GM23338 (cell line): ENCODE measurements at regions not wholly inside any gene's neighbourhood (a gene's known extent, or its start where the extent isn't known, plus 50 kb on each side); places are given as distances from the start of the nearest gene placed in this dataset.

Source experiments
- ATAC-seq: fragments of 200-7000 bp; cut with Tn5 transposase; 3 replicates; pipeline ENCODE4 v1.9.1; 2020
- DNase-seq: peaks from one replicate; pipeline ENCODE4 v3.0.0-alpha.2; 2015; ENCODE audit warnings: low spot score
- H2AFZ ChIP-seq: fragments of 200-600 bp; sonication (generic); 2 replicates; pipeline ENCODE4 v1.8.0; 2016; ENCODE audit warnings: antibody characterized with exemption, mild to moderate bottlenecking, moderate library complexity
- H3F3A ChIP-seq: fragments of 200-600 bp; sonication (generic); replicated peaks from 2 replicates; pipeline ENCODE4 v1.8.0; 2017; ENCODE audit warnings: antibody characterized with exemption, mixed run types, low read depth
- H3K27ac ChIP-seq: fragments of 200-600 bp; sonication (generic); 2 replicates; pipeline ENCODE4 v1.6.1; 2016; ENCODE audit warnings: low read depth
- H3K27me3 ChIP-seq: fragments of 200-600 bp; sonication (generic); 2 replicates; pipeline ENCODE4 v1.8.0; 2016; ENCODE audit warnings: mild to moderate bottlenecking, mixed run types, moderate library complexity; ENCODE audit not compliant: insufficient read depth
- H3K36me3 ChIP-seq: fragments of 200-600 bp; sonication (generic); 2 replicates; pipeline ENCODE4 v1.8.0; 2016; ENCODE audit warnings: mild to moderate bottlenecking; ENCODE audit not compliant: insufficient read depth
- H3K4me1 ChIP-seq: fragments of 200-600 bp; sonication (generic); 2 replicates; pipeline ENCODE4 v1.8.0; 2016; ENCODE audit warnings: mild to moderate bottlenecking, moderate library complexity; ENCODE audit not compliant: insufficient read depth
- H3K4me2 ChIP-seq: fragments of 200-600 bp; sonication (generic); 2 replicates; pipeline ENCODE4 v1.7.1; 2017; ENCODE audit warnings: mixed run types
- H3K4me3 ChIP-seq: fragments of 200-600 bp; sonication (generic); 2 replicates; pipeline ENCODE4 v1.6.1; 2016; ENCODE audit warnings: mixed run types
- H3K79me2 ChIP-seq: fragments of 200-600 bp; sonication (generic); replicated peaks from 2 replicates; pipeline ENCODE4 v1.8.0; 2017; ENCODE audit warnings: mild to moderate bottlenecking; ENCODE audit not compliant: insufficient read depth
- H3K9me2 ChIP-seq: fragments of 200-600 bp; sonication (generic); 2 replicates; pipeline ENCODE4 v1.8.0; 2017; ENCODE audit not compliant: insufficient read depth
- H4K20me1 ChIP-seq: fragments of 200-600 bp; sonication (generic); replicated peaks from 2 replicates; pipeline ENCODE4 v1.8.0; 2017; ENCODE audit warnings: mild to moderate bottlenecking; ENCODE audit not compliant: insufficient read depth
- H3K27ac Mint-ChIP-seq: 2 replicates; pipeline ENCODE4 v1.8.0; 2020; ENCODE audit warnings: inconsistent platforms, mild to moderate bottlenecking, moderate library complexity, mixed read lengths
- H3K27me3 Mint-ChIP-seq: 3 replicates; pipeline ENCODE4 v1.8.0; 2022; ENCODE audit warnings: low read depth, mild to moderate bottlenecking, moderate library complexity, mixed read lengths, inconsistent platforms; ENCODE audit not compliant: insufficient read depth, poor library complexity
- H3K36me3 Mint-ChIP-seq: 3 replicates; pipeline ENCODE4 v1.8.0; 2021; ENCODE audit warnings: low read depth, mild to moderate bottlenecking, inconsistent platforms, moderate library complexity, mixed read lengths
- H3K4me1 Mint-ChIP-seq: 3 replicates; pipeline ENCODE4 v1.8.0; 2020; ENCODE audit warnings: mild to moderate bottlenecking, inconsistent platforms, mixed read lengths
- H3K4me3 Mint-ChIP-seq: 3 replicates; pipeline ENCODE4 v1.8.0; 2021; ENCODE audit warnings: moderate library complexity, mild to moderate bottlenecking, inconsistent platforms, mixed read lengths
- H3K9me3 Mint-ChIP-seq: 3 replicates; pipeline ENCODE4 v1.8.0; 2020; ENCODE audit warnings: moderate library complexity, mild to moderate bottlenecking, inconsistent platforms, mixed read lengths
- CREB1 ChIP-seq: fragments of 250-450 bp; sonication (Bioruptor Pico); IDR thresholded peaks from 2 replicates; pipeline ENCODE4 v1.5.0; 2020; ENCODE audit warnings: low read depth, mild to moderate bottlenecking, moderate library complexity
- ETS1 ChIP-seq: IDR thresholded peaks from 2 replicates; pipeline ENCODE4 v1.6.1; 2016; ENCODE audit warnings: antibody characterized with exemption
- EZH2 ChIP-seq: fragments of 200-600 bp; sonication (generic); IDR thresholded peaks from one replicate; pipeline ENCODE4 v1.8.0; 2017; ENCODE audit warnings: antibody characterized with exemption, mild to moderate bottlenecking, low read depth; ENCODE audit not compliant: unreplicated experiment
- EZH2phosphoT487 ChIP-seq: fragments of 200-600 bp; sonication (generic); IDR thresholded peaks from one replicate; pipeline ENCODE4 v1.8.1; 2018; ENCODE audit warnings: antibody characterized with exemption; ENCODE audit not compliant: unreplicated experiment
- JUNB ChIP-seq: IDR thresholded peaks from one replicate; pipeline ENCODE4 v1.6.1; 2016; ENCODE audit warnings: antibody characterized with exemption; ENCODE audit not compliant: unreplicated experiment
- NANOG ChIP-seq: IDR thresholded peaks from 2 replicates; pipeline ENCODE4 v1.6.1; 2016; ENCODE audit warnings: antibody characterized with exemption, borderline replicate concordance
- POLR2AphosphoS5 ChIP-seq: IDR thresholded peaks from 2 replicates; pipeline ENCODE4 v1.6.1; 2016; ENCODE audit warnings: antibody characterized with exemption, low read depth
- REST ChIP-seq: IDR thresholded peaks from one replicate; pipeline ENCODE4 v1.6.1; 2018; ENCODE audit warnings: antibody characterized with exemption; ENCODE audit not compliant: unreplicated experiment
- STAT1 ChIP-seq: IDR thresholded peaks from one replicate; pipeline ENCODE4 v1.6.1; 2016; ENCODE audit warnings: antibody characterized with exemption; ENCODE audit not compliant: unreplicated experiment
- ZNF114 ChIP-seq: fragments of 250-450 bp; sonication (Bioruptor Pico); IDR thresholded peaks from 2 replicates; pipeline ENCODE4 v1.5.0; 2020; ENCODE audit warnings: mild to moderate bottlenecking, moderate library complexity
- ZNF331 ChIP-seq: fragments of 250-450 bp; sonication (Bioruptor Pico); IDR thresholded peaks from 2 replicates; pipeline ENCODE4 v1.5.0; 2020; ENCODE audit warnings: low read depth, mild to moderate bottlenecking, moderate library complexity
- ZNF462 ChIP-seq: fragments of 250-450 bp; sonication (Bioruptor Pico); IDR thresholded peaks from 2 replicates; pipeline ENCODE4 v1.5.0; 2020; ENCODE audit warnings: mild to moderate bottlenecking, moderate library complexity
- TF ChIP-seq, protein P1 (sequence below), 2 experiments: fragments of 200-600 bp in 1 of 2; sonication (generic) in 1 of 2; conservative IDR thresholded peaks; 2 replicates each; pipeline versions ENCODE4 v1.5.1 to v1.6.1; 2016 to 2017; ENCODE audit warnings: antibody characterized with exemption in 2 of 2, low read depth in 2 of 2, mild to moderate bottlenecking in 2 of 2, moderate library complexity in 1 of 2

GRCh38 chr2:174666312-174666711, 68.7 kb upstream of the WIPF1 start:
- H3K9me3 Mint-ChIP-seq = peaks cover 6% of the 10 kb centered on the region
- Histone ChIP-seq H3K27ac (no peak overlapping the region), H3K36me3 (no peaks in the 10 kb centered on the region), H3F3A (no peaks in the 10 kb centered on the region), H3K4me2 (no peak overlapping the region), H3K27me3 (no peaks in the 10 kb centered on the region), H3K4me3 (no peak overlapping the region), H3K4me1 (peaks cover 21% of the 10 kb centered on the region), H4K20me1 (no peaks in the 10 kb centered on the region), H2AFZ (0 out of 2 replicates have a peak overlapping the region, but pooled peaks have one; percentile 87), H3K79me2 (no peaks in the 10 kb centered on the region), H3K9me2 (no peaks in the 10 kb centered on the region)
- peaks cover 6% of the 10 kb centered on the region; the same call in 2 of the 3 replicates for H3K36me3 Mint-ChIP-seq
- H3K4me1 Mint-ChIP-seq = peaks cover 25% of the 10 kb centered on the region
- TF ChIP-seq ZNF331 (CRISPR knock-in tag) = no peak
- no peak for TF ChIP-seq NANOG
- no peak for TF ChIP-seq STAT1
- TF ChIP-seq EZH2 = no peak
- no peak for TF ChIP-seq REST
- TF ChIP-seq, protein P1, sequence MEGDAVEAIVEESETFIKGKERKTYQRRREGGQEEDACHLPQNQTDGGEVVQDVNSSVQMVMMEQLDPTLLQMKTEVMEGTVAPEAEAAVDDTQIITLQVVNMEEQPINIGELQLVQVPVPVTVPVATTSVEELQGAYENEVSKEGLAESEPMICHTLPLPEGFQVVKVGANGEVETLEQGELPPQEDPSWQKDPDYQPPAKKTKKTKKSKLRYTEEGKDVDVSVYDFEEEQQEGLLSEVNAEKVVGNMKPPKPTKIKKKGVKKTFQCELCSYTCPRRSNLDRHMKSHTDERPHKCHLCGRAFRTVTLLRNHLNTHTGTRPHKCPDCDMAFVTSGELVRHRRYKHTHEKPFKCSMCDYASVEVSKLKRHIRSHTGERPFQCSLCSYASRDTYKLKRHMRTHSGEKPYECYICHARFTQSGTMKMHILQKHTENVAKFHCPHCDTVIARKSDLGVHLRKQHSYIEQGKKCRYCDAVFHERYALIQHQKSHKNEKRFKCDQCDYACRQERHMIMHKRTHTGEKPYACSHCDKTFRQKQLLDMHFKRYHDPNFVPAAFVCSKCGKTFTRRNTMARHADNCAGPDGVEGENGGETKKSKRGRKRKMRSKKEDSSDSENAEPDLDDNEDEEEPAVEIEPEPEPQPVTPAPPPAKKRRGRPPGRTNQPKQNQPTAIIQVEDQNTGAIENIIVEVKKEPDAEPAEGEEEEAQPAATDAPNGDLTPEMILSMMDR (conservative IDR thresholded peaks at IDR 0.05; ENCODE audit: low read depth in 2 of 2) = no peak
- TF ChIP-seq CREB1 (CRISPR knock-in tag) = no peak
- TF ChIP-seq ZNF462 (CRISPR knock-in tag) = no peak
- TF ChIP-seq POLR2AphosphoS5 = no peak
- TF ChIP-seq EZH2phosphoT487 = no peak
- no peak for TF ChIP-seq ZNF114 (CRISPR knock-in tag)
- no peak for TF ChIP-seq JUNB
- no peak for TF ChIP-seq ETS1
- ATAC-seq = no peak
- H3K4me3 Mint-ChIP-seq = no peak overlapping the region
- no peaks in the 10 kb centered on the region for H3K27me3 Mint-ChIP-seq
- H3K27ac Mint-ChIP-seq = no peak overlapping the region
- no peak for DNase-seq
